ENCODE measurements at regions not wholly inside any gene's neighbourhood (a gene's known extent, or its start where the extent isn't known, plus 50 kb on each side); places are given as distances from the start of the nearest gene placed in this dataset.

DNA sequence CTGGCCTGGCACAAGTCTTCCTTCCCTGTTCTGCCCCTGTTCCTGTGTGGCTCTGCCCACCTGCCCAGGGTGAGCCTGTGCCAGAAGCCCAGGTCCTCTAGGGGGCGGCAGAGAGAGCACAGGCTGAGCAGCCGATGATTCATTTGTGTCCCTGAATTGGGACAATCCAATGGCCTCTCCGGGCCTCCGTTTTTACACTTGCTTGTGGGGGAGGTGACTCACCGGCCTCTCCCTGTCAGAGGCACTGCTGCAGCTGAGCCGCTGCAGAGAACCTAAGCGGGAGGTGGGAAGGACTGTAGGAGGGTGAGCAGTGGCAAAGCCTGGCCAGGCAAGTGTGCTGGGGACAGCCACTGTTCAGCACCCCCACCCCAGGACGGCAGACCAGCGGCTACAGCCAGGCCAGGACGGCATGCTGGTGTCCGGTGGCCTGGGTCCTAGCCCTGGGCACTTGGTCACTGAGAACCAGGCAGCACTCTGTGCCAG lies 65.2 kb upstream of the LMO1 start (continued):
- no peak for TF ChIP-seq NANOG (IDR thresholded peaks at IDR 0.05; ENCODE audit: insufficient read depth, low read depth, low read length, poor library complexity, severe bottlenecking)
- no peak for TF ChIP-seq SIRT6 (IDR thresholded peaks at IDR 0.05; ENCODE audit: low read length)
- no peak for TF ChIP-seq SP1 (IDR thresholded peaks at IDR 0.05; ENCODE audit: low read depth, low read length)
- TF ChIP-seq, protein P1, sequence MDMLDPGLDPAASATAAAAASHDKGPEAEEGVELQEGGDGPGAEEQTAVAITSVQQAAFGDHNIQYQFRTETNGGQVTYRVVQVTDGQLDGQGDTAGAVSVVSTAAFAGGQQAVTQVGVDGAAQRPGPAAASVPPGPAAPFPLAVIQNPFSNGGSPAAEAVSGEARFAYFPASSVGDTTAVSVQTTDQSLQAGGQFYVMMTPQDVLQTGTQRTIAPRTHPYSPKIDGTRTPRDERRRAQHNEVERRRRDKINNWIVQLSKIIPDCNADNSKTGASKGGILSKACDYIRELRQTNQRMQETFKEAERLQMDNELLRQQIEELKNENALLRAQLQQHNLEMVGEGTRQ (IDR thresholded peaks at IDR 0.05; ENCODE audit: low read length) = no peak
- 0 out of 2 replicates have a peak, but pooled peaks have one; percentile 21 for TF ChIP-seq TAF1 (IDR thresholded peaks at IDR 0.05; ENCODE audit: low read depth, low read length)
- no peak for TF ChIP-seq TEAD4 (IDR thresholded peaks at IDR 0.05; ENCODE audit: low read depth, low read length)
- no peak for TF ChIP-seq KDM4A (IDR thresholded peaks at IDR 0.05; ENCODE audit: low read depth, low read length, severe bottlenecking)
- TF ChIP-seq EZH2 (IDR thresholded peaks at IDR 0.05; ENCODE audit: low read depth, low read length, severe bottlenecking) = no peak
- TF ChIP-seq SIX5 (IDR thresholded peaks at IDR 0.05; ENCODE audit: low read depth, low read length) = no peak
- no peak; the same call in 1 of the 2 replicates for TF ChIP-seq TBP (IDR thresholded peaks at IDR 0.05; ENCODE audit: low read depth, low read length)
- no peak for TF ChIP-seq RNF2 (IDR thresholded peaks at IDR 0.05; ENCODE audit: borderline replicate concordance, low read depth, low read length, missing control alignments, poor library complexity, severe bottlenecking)
- TF ChIP-seq MAX (IDR thresholded peaks at IDR 0.05) = no peak
- TF ChIP-seq KDM1A (IDR thresholded peaks at IDR 0.05; ENCODE audit: borderline replicate concordance, low read length) = no peak
- TF ChIP-seq PHF8 (conservative IDR thresholded peaks at IDR 0.05; ENCODE audit: low read depth, low read length) = no peak
- no peak for TF ChIP-seq CBX5 (IDR thresholded peaks at IDR 0.05; ENCODE audit: low read depth, low read length)
- no peak for TF ChIP-seq NRF1 (IDR thresholded peaks at IDR 0.05; ENCODE audit: low read depth, low read length)
- TF ChIP-seq SRF (IDR thresholded peaks at IDR 0.05; ENCODE audit: low read depth, low read length) = no peak
- no peak for TF ChIP-seq ZNF274 (IDR thresholded peaks at IDR 0.05; ENCODE audit: borderline replicate concordance, extremely low read depth, low read length)

All from H1 (cell line).